ENCODE measurements at regions not wholly inside any gene's neighbourhood (a gene's known extent, or its start where the extent isn't known, plus 50 kb on each side); places are given as distances from the start of the nearest gene placed in this dataset.

GRCh38 chr1:47572731-47573430 lies 135.0 kb downstream of the FOXD2 start:
- H3K27ac ChIP-seq: no peak overlapping the region
- no peak overlapping the region; a peak in 1 of 22 replicates for H3K9ac ChIP-seq
- TF ChIP-seq Cebpa-rat (IDR thresholded peaks at IDR 0.05): no peak
- no peak overlapping the region for H3K4me3 ChIP-seq
- no peaks in the 10 kb centered on the region for H3K9me3 ChIP-seq (replicated peaks in 1 of 11)
- H3K27me3 ChIP-seq: no peaks in the 10 kb centered on the region
- H3K4me1 ChIP-seq: peaks cover 25 to 40% (median 36%) of the 10 kb centered on the region in 10 experiments
- H4K20me1 ChIP-seq: no peaks in the 10 kb centered on the region
- no peaks in the 10 kb centered on the region for H3K36me3 ChIP-seq
- no peak overlapping the region for H3K4me2 ChIP-seq

- Histone ChIP-seq H3K36me3 (no peaks in the 10 kb centered on the region), H3K4me1 (peaks cover 20 to 34% (median 28%) of the 10 kb centered on the region in 10 experiments), H3K9ac (no peak overlapping the region), H3K4me2 (no peak overlapping the region), H3K27me3 (no peaks in the 10 kb centered on the region), H3K9me3 (replicated peaks in 1 of 11) (no peaks in the 10 kb centered on the region), H4K20me1 (no peaks in the 10 kb centered on the region), H3K4me3 (no peak overlapping the region), H3K27ac (no peak overlapping the region)
- TF ChIP-seq Cebpa-rat (IDR thresholded peaks at IDR 0.05): no peak
Measured at GRCh38 chr1:47574451-47575165, 136.8 kb downstream of the FOXD2 start.

DNA sequence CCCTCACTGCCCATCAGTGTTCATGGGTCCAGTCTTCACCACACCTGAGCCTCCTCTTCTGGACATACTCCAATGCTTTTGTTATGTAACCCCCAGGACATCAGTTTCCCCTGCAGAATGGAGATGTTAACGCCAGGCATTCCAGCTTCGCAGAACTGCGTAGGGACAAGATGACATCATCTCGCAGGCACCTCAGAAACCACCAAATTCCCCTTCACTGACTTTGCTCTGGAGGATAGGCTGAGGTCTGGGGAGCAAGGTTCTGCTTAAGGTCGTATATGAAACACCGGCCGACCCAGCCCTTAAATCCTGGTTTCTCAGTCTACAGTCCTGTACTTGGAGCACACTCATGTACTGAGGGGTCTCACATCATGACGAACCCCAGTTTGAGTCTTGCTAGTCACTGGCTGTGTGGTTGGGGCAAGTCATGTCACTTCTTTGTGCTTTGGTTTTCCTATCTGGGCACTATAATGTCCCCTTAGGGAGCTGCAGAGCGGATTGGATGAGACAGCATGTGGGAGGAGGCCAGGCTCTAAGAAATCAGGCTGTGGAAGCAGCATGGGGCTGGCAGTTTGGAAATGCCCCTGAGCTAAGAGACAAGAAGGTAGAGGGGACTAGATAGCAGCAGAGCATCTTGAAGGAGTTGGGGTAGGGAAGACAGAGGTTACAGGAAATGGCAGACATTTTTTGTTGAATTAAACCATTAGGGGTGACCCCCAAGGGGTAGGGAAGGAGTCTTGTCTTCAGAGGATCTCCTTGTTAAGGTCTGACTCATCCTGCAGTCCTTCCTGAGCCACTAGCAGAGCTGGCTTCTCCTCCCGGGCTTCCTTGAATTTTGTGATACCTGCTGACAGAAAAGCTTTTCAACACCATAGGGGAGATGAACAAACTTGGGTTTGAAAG lies 138.3 kb downstream of the FOXD2 start:
- H3K4me1 ChIP-seq: peaks cover 5 to 19% (median 13%) of the 10 kb centered on the region in 10 experiments
- H3K4me2 ChIP-seq: no peak overlapping the region
- no peak overlapping the region for H3K27ac ChIP-seq
- H3K4me3 ChIP-seq: no peak overlapping the region
- no peaks in the 10 kb centered on the region for H4K20me1 ChIP-seq
- TF ChIP-seq Cebpa-rat (IDR thresholded peaks at IDR 0.05): no peak
- no peaks in the 10 kb centered on the region for H3K27me3 ChIP-seq
- no peak overlapping the region for H3K9ac ChIP-seq
- H3K36me3 ChIP-seq: no peaks in the 10 kb centered on the region
- no peaks in the 10 kb centered on the region for H3K9me3 ChIP-seq (replicated peaks in 1 of 11)

GRCh38 chr1:47576758-47577115 lies 138.9 kb downstream of the FOXD2 start:
- Histone ChIP-seq H3K27ac (no peak overlapping the region), H3K27me3 (no peaks in the 10 kb centered on the region), H3K36me3 (no peaks in the 10 kb centered on the region), H3K9ac (no peak overlapping the region), H3K4me3 (no peak overlapping the region), H3K9me3 (replicated peaks in 1 of 11) (no peaks in the 10 kb centered on the region), H3K4me1 (peaks cover 5 to 13% (median 9%) of the 10 kb centered on the region in 10 experiments; a peak in 17 of 20 replicates), H4K20me1 (no peaks in the 10 kb centered on the region), H3K4me2 (no peak overlapping the region)
- no peak for TF ChIP-seq Cebpa-rat (IDR thresholded peaks at IDR 0.05)

- Histone ChIP-seq H3K4me1 (peaks cover 5 to 13% (median 8%) of the 10 kb centered on the region in 10 experiments; a peak in 18 of 20 replicates), H3K36me3 (no peaks in the 10 kb centered on the region), H3K9me3 (replicated peaks in 1 of 11) (no peaks in the 10 kb centered on the region), H3K27ac (no peak overlapping the region), H3K9ac (no peak overlapping the region), H4K20me1 (no peaks in the 10 kb centered on the region), H3K27me3 (no peaks in the 10 kb centered on the region), H3K4me3 (no peak overlapping the region), H3K4me2 (no peak overlapping the region; a peak in 1 of 22 replicates)
- no peak for TF ChIP-seq Cebpa-rat (IDR thresholded peaks at IDR 0.05)
Measured at GRCh38 chr1:47577303-47578025, 139.6 kb downstream of the FOXD2 start.

- Histone ChIP-seq H3K27ac (no peak overlapping the region), H4K20me1 (no peaks in the 10 kb centered on the region), H3K36me3 (no peaks in the 10 kb centered on the region), H3K4me1 (peaks cover 10 to 20% (median 15%) of the 10 kb centered on the region in 10 experiments), H3K4me2 (peak overlapping the region; percentile 7 to 58 (median 41); a peak in 17 of 22 replicates), H3K4me3 (no peak overlapping the region), H3K27me3 (no peaks in the 10 kb centered on the region), H3K9ac (no peak overlapping the region), H3K9me3 (replicated peaks in 1 of 11) (no peaks in the 10 kb centered on the region)
- TF ChIP-seq Cebpa-rat (IDR thresholded peaks at IDR 0.05): no peak
Measured at GRCh38 chr1:47578026-47578720, 140.3 kb downstream of the FOXD2 start.

GRCh38 chr1:47578721-47579419 lies 141.0 kb downstream of the FOXD2 start:
- Histone ChIP-seq H3K4me1 (peaks cover 15 to 27% (median 22%) of the 10 kb centered on the region in 10 experiments), H3K27me3 (no peaks in the 10 kb centered on the region), H3K9me3 (replicated peaks in 1 of 11) (no peaks in the 10 kb centered on the region), H4K20me1 (no peaks in the 10 kb centered on the region), H3K27ac (no peak overlapping the region), H3K36me3 (no peaks in the 10 kb centered on the region), H3K4me2 (peak overlapping the region; percentile 7 to 58 (median 41); a peak in 17 of 22 replicates), H3K4me3 (no peak overlapping the region), H3K9ac (no peak overlapping the region)
- no peak for TF ChIP-seq Cebpa-rat (IDR thresholded peaks at IDR 0.05)

- no peaks in the 10 kb centered on the region for H4K20me1 ChIP-seq
- H3K4me3 ChIP-seq: no peak overlapping the region
- peaks cover 15 to 36% (median 29%) of the 10 kb centered on the region in 10 experiments for H3K4me1 ChIP-seq
- no peaks in the 10 kb centered on the region for H3K27me3 ChIP-seq
- H3K36me3 ChIP-seq: no peaks in the 10 kb centered on the region
- no peak overlapping the region for H3K9ac ChIP-seq
- H3K27ac ChIP-seq: no peak overlapping the region
- H3K9me3 ChIP-seq (replicated peaks in 1 of 11): no peaks in the 10 kb centered on the region
- no peak for TF ChIP-seq Cebpa-rat (IDR thresholded peaks at IDR 0.05)
- H3K4me2 ChIP-seq: no peak overlapping the region
Measured at GRCh38 chr1:47579809-47580208, 142.0 kb downstream of the FOXD2 start.

Data from BLaER1 treated with 17β-estradiol and CSF1 and Interleukin-3, amounts not matched to agents 10 nM and 100 nM (cell line).